IPS-NIHi7 (cell line): ENCODE measurements at regions not wholly inside any gene's neighbourhood (a gene's known extent, or its start where the extent isn't known, plus 50 kb on each side); places are given as distances from the start of the nearest gene placed in this dataset.
"Not testable (repeated sequence)": the region's sequence is repeated elsewhere in the genome, so short reads cannot be mapped to it uniquely, and the experiment has no call there.

Experiments
- DNase-seq: peaks from one replicate; pipeline ENCODE4 v3.0.0; 2012; ENCODE audit warnings: mixed read lengths; ENCODE audit errors: extremely low spot score

GRCh38 chr12:4156317-4156716 is 117.2 kb upstream of the CCND2 start:
- DNase-seq = no peak

- DNase-seq = no peak
These were observed 118.8 kb upstream of the CCND2 start for GRCh38 chr12:4154672-4155225.

- no peak for DNase-seq
These were observed 120.1 kb upstream of the CCND2 start for GRCh38 chr12:4153343-4153892.

GRCh38 chr12:4152145-4152795 is 121.3 kb upstream of the CCND2 start:
- no peak for DNase-seq

- DNase-seq = no peak
These were observed 122.0 kb upstream of the CCND2 start for GRCh38 chr12:4151362-4152121.

- not testable (repeated sequence) for DNase-seq
These were observed 123.2 kb upstream of the CCND2 start for GRCh38 chr12:4150355-4150754.

- no peak for DNase-seq
These were observed 125.0 kb upstream of the CCND2 start for GRCh38 chr12:4148418-4149056.

- no peak for DNase-seq
These were observed 126.5 kb upstream of the CCND2 start for GRCh38 chr12:4147031-4147481.

- DNase-seq = no peak
These were observed 127.3 kb upstream of the CCND2 start for GRCh38 chr12:4145990-4146859.

GRCh38 chr12:4144676-4145075 is 128.9 kb upstream of the CCND2 start:
- DNase-seq = no peak

GRCh38 chr12:4143896-4144295 is 129.7 kb upstream of the CCND2 start:
- DNase-seq = no peak

GRCh38 chr12:4141348-4142270 is 132.0 kb upstream of the CCND2 start:
- no peak for DNase-seq

- DNase-seq = no peak
These were observed 132.8 kb upstream of the CCND2 start for GRCh38 chr12:4140581-4141301.

GRCh38 chr12:4139191-4139590 is 134.4 kb upstream of the CCND2 start:
- no peak for DNase-seq

GRCh38 chr12:4138532-4138931 is 135.0 kb upstream of the CCND2 start:
- DNase-seq = not testable (repeated sequence)

GRCh38 chr12:4138051-4138450 is 135.5 kb upstream of the CCND2 start:
- no peak for DNase-seq

- no peak for DNase-seq
These were observed 136.1 kb upstream of the CCND2 start for GRCh38 chr12:4137441-4137840.

GRCh38 chr12:4137015-4137414 is 136.5 kb upstream of the CCND2 start:
- no peak for DNase-seq

GRCh38 chr12:4135919-4136605 is 137.5 kb upstream of the CCND2 start:
- no peak for DNase-seq
